ENCODE measurements at regions not wholly inside any gene's neighbourhood (a gene's known extent, or its start where the extent isn't known, plus 50 kb on each side); places are given as distances from the start of the nearest gene placed in this dataset.

- TF ChIP-seq EZH2 (IDR thresholded peaks at IDR 0.05; ENCODE audit: borderline replicate concordance, low read depth, low read length, poor library complexity, severe bottlenecking) (no peak), CTCF (conservative IDR thresholded peaks at IDR 0.05; ENCODE audit: low read depth, low read length) (no peak)
These were observed 250.8 kb upstream of the ST6GAL2 start for GRCh38 chr2:107136733-107137132.

Measured in A673 (cell line).